DND-41 (cell line): ENCODE measurements at regions not wholly inside any gene's neighbourhood (a gene's known extent, or its start where the extent isn't known, plus 50 kb on each side); places are given as distances from the start of the nearest gene placed in this dataset.

Experiments
- CTCF ChIP-seq: IDR thresholded peaks from 2 replicates; pipeline ENCODE4 v1.5.1; 2012; ENCODE audit warnings: borderline replicate concordance, low read length, moderate library complexity, mild to moderate bottlenecking; ENCODE audit not compliant: poor library complexity, severe bottlenecking; ENCODE audit errors: extremely low read depth
- EZH2 ChIP-seq: IDR thresholded peaks from 3 replicates; pipeline ENCODE4 v1.6.1; 2012; ENCODE audit warnings: borderline replicate concordance, low read depth, mild to moderate bottlenecking, moderate library complexity, low read length, inconsistent platforms; ENCODE audit not compliant: severe bottlenecking

GRCh38 chr2:57859755-57860154 is 186.9 kb upstream of the VRK2 start:
- TF ChIP-seq CTCF = no peak
- no peak for TF ChIP-seq EZH2
